ENCODE measurements at regions not wholly inside any gene's neighbourhood (a gene's known extent, or its start where the extent isn't known, plus 50 kb on each side); places are given as distances from the start of the nearest gene placed in this dataset.

DNA sequence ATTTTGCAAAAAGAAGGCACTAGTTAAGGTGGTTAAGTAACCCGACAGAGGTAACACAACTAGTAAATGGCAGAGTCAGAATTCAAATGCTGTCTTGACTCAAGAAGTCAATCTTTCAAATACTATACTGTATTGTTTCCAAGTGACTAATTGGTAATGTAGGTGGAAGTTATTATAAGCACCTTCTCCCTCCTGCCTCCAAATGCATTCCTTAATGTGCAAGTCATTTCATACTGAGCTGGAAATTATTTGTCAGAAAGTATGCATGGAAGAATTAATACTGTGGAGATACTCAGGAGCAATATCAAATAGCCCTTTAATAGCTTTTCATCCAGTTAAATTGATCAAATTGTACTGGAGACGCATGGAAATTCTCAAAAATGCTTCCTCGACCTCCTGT is 579.1 kb downstream of the DOK5 start:
- H3K36me3 ChIP-seq, result no peaks in the 10 kb centered on the region
- H3K4me1 ChIP-seq, result no peaks in the 10 kb centered on the region
- H3K27me3 ChIP-seq (replicated peaks in 1 of 7), result no peaks in the 10 kb centered on the region
- H3K4me3 ChIP-seq, result no peak overlapping the region
- 70 to 80% (median 77%) methylated on average over 3 of the region's 3 CpGs for WGBS, 5 donors
- no peak overlapping the region for H3K27ac ChIP-seq
- intact Hi-C loops (cut with DNase I; ENCODE audit: low total_unique reads), result no loop called here
- H3K9me3 ChIP-seq, result peaks cover 0 to 3% (median 0%) of the 10 kb centered on the region in 8 donors
- DNase-seq, result no peak
- TF ChIP-seq, protein P1, sequence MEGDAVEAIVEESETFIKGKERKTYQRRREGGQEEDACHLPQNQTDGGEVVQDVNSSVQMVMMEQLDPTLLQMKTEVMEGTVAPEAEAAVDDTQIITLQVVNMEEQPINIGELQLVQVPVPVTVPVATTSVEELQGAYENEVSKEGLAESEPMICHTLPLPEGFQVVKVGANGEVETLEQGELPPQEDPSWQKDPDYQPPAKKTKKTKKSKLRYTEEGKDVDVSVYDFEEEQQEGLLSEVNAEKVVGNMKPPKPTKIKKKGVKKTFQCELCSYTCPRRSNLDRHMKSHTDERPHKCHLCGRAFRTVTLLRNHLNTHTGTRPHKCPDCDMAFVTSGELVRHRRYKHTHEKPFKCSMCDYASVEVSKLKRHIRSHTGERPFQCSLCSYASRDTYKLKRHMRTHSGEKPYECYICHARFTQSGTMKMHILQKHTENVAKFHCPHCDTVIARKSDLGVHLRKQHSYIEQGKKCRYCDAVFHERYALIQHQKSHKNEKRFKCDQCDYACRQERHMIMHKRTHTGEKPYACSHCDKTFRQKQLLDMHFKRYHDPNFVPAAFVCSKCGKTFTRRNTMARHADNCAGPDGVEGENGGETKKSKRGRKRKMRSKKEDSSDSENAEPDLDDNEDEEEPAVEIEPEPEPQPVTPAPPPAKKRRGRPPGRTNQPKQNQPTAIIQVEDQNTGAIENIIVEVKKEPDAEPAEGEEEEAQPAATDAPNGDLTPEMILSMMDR (IDR thresholded peaks at IDR 0.05 in 8 of 11, conservative IDR thresholded peaks at IDR 0.05 in 3 of 11), result no peak
- TF ChIP-seq POLR2A (IDR thresholded peaks at IDR 0.05) (no peak), POLR2AphosphoS5 (IDR thresholded peaks at IDR 0.05) (no peak)

DNA sequence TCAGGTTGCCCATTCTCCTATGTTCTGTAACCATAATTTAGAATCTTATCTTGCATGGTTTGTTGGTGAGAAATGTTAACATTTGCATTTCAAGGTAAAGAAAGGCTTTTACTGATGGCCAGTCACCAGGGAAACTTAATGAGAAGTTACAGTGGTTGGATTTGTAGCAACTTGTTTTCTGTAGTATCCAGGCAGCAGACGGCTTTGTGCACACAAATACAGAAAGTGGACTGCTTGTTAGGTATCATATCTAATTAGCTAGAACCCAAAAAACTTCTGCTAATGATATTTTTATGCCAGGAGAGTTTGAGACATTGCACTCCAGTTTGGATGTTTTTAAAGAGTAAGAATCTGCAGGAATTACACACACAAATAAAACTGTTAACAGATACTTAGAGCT is 578.0 kb downstream of the DOK5 start:
- H3K27me3 ChIP-seq (replicated peaks in 1 of 7), result no peaks in the 10 kb centered on the region
- no peak for DNase-seq
- H3K36me3 ChIP-seq, result no peaks in the 10 kb centered on the region
- no peaks in the 10 kb centered on the region for H3K9me3 ChIP-seq
- no peak overlapping the region for H3K27ac ChIP-seq
- TF ChIP-seq POLR2AphosphoS5 (IDR thresholded peaks at IDR 0.05), result no peak
- TF ChIP-seq POLR2A (IDR thresholded peaks at IDR 0.05), result no peak
- TF ChIP-seq, protein P1 (IDR thresholded peaks at IDR 0.05 in 8 of 11, conservative IDR thresholded peaks at IDR 0.05 in 3 of 11), result no peak
- 68 to 86% (median 74%) methylated on average over 1 of the region's 1 CpG for WGBS, 5 donors
- H3K4me3 ChIP-seq, result no peak overlapping the region
- H3K4me1 ChIP-seq, result no peaks in the 10 kb centered on the region
- intact Hi-C loops (cut with DNase I; ENCODE audit: low total_unique reads), result no loop called here

DNA sequence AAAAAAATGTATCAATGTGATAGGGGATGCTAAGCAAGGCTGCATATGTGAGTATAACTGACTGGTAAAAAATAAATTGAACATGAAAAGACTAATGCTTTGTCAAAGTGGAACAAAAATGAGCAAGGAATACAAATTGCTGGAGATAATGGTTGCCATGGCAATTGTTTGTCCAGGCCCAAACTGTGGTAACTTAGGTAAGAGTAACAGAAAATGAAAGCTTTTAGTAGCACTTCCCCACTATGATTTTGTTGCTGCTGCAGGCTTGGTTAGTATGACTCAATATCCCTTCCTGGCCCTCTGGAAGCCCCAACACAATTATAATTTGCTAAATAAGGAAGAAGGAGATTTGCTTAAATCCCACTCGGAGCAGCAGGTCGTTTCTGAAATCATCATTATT is 577.1 kb downstream of the DOK5 start:
- no peaks in the 10 kb centered on the region for H3K36me3 ChIP-seq
- no peak overlapping the region for H3K27ac ChIP-seq

DNA sequence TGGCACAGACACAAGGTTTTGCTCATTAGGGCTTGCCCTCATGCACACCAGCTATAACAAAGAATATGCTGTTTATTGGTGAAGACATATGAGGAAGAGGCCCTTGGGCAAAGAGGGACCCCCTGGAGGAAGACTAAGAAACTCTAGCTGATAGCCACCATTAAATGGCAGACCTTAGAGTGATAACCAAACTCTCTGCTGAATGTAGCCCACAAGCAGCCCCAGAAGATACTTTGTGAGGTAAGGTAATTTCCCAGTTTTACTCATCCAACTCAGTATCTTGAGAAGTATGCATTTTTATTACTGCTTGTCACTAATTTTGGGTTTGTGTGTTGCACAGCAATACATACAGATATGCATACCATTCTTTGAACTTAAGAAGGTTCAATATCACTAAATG is 563.3 kb downstream of the DOK5 start:
- Histone ChIP-seq H3K9me3 (peaks cover 0 to 35% (median 1%) of the 10 kb centered on the region in 8 donors), H3K4me3 (no peak overlapping the region), H3K36me3 (no peaks in the 10 kb centered on the region), H3K27me3 (replicated peaks in 1 of 7) (no peaks in the 10 kb centered on the region), H3K4me1 (no peaks in the 10 kb centered on the region), H3K27ac (no peak overlapping the region)
- TF ChIP-seq POLR2AphosphoS5 (IDR thresholded peaks at IDR 0.05) (no peak), POLR2A (IDR thresholded peaks at IDR 0.05) (no peak)
- TF ChIP-seq, protein P1 (IDR thresholded peaks at IDR 0.05 in 8 of 11, conservative IDR thresholded peaks at IDR 0.05 in 3 of 11), result no peak
- intact Hi-C loops (cut with DNase I; ENCODE audit: low total_unique reads), result no loop called here
- DNase-seq, result no peak

More for the DNA sequence above, 577.1 kb downstream of the DOK5 start:
- TF ChIP-seq POLR2AphosphoS5 (IDR thresholded peaks at IDR 0.05) (no peak), POLR2A (IDR thresholded peaks at IDR 0.05) (no peak)
- TF ChIP-seq, protein P1 (IDR thresholded peaks at IDR 0.05 in 8 of 11, conservative IDR thresholded peaks at IDR 0.05 in 3 of 11), result no peak
- intact Hi-C loops (cut with DNase I; ENCODE audit: low total_unique reads), result no loop called here
- 66 to 85% (median 82%) methylated on average over 2 of the region's 2 CpGs for WGBS, 5 donors
- H3K4me1 ChIP-seq, result no peaks in the 10 kb centered on the region
- no peaks in the 10 kb centered on the region for H3K9me3 ChIP-seq
- no peak overlapping the region for H3K4me3 ChIP-seq
- DNase-seq, result no peak
- no peaks in the 10 kb centered on the region for H3K27me3 ChIP-seq (replicated peaks in 1 of 7)

Measured in spleen (tissue), 11 donors.